ENCODE measurements at regions not wholly inside any gene's neighbourhood (a gene's known extent, or its start where the extent isn't known, plus 50 kb on each side); places are given as distances from the start of the nearest gene placed in this dataset.
"Not testable (repeated sequence)": the region's sequence is repeated elsewhere in the genome, so short reads cannot be mapped to it uniquely, and the experiment has no call there.

- CTCF ChIA-PET, result interaction anchor here (0.7 kb wide), 1 partner anchor 115 kb away, joined by 3 read pairs; no protein-coding TSS in a partner anchor
- H3K36me3 ChIP-seq (ENCODE audit: control insufficient read depth in 2 of 2, insufficient read depth in 1 of 2, low read length in 2 of 2); H3K4me1 ChIP-seq (ENCODE audit: control insufficient read depth, insufficient read depth, low read length); H3K4me3 ChIP-seq (ENCODE audit: low read depth, low read length); POLR2A ChIA-PET; H3K9me3 ChIP-seq (ENCODE audit: control insufficient read depth, insufficient read depth, low read depth, low read length); H3K27ac ChIP-seq (ENCODE audit: extremely low read depth, low read depth, low read length): not testable (repeated sequence)
These were observed 75.1 kb upstream of the CIDEA start for GRCh38 chr18:12179029-12179428.

GRCh38 chr18:12179697-12180577 is 74.2 kb upstream of the CIDEA start:
- POLR2A ChIA-PET; H3K9me3 ChIP-seq (ENCODE audit: control insufficient read depth, insufficient read depth, low read depth, low read length); H3K4me1 ChIP-seq (ENCODE audit: control insufficient read depth, insufficient read depth, low read length); H3K36me3 ChIP-seq (ENCODE audit: control insufficient read depth in 2 of 2, insufficient read depth in 1 of 2, low read length in 2 of 2); H3K4me3 ChIP-seq (ENCODE audit: low read depth, low read length); H3K27ac ChIP-seq (ENCODE audit: extremely low read depth, low read depth, low read length); CTCF ChIA-PET: not testable (repeated sequence)

- H3K9me3 ChIP-seq (ENCODE audit: control insufficient read depth, insufficient read depth, low read depth, low read length); H3K27ac ChIP-seq (ENCODE audit: extremely low read depth, low read depth, low read length); H3K4me3 ChIP-seq (ENCODE audit: low read depth, low read length); H3K36me3 ChIP-seq (ENCODE audit: control insufficient read depth in 2 of 2, insufficient read depth in 1 of 2, low read length in 2 of 2); H3K4me1 ChIP-seq (ENCODE audit: control insufficient read depth, insufficient read depth, low read length); POLR2A ChIA-PET; CTCF ChIA-PET: not testable (repeated sequence)
These were observed 55.4 kb upstream of the CIDEA start for GRCh38 chr18:12198797-12199196.

GRCh38 chr18:12200186-12200585 is 54.0 kb upstream of the CIDEA start:
- H3K4me1 ChIP-seq (ENCODE audit: control insufficient read depth, insufficient read depth, low read length); H3K9me3 ChIP-seq (ENCODE audit: control insufficient read depth, insufficient read depth, low read depth, low read length); CTCF ChIA-PET; H3K27ac ChIP-seq (ENCODE audit: extremely low read depth, low read depth, low read length); H3K4me3 ChIP-seq (ENCODE audit: low read depth, low read length); POLR2A ChIA-PET; H3K36me3 ChIP-seq (ENCODE audit: control insufficient read depth in 2 of 2, insufficient read depth in 1 of 2, low read length in 2 of 2): not testable (repeated sequence)
